T follicular helper cell (primary cell): ENCODE measurements at regions not wholly inside any gene's neighbourhood (a gene's known extent, or its start where the extent isn't known, plus 50 kb on each side); places are given as distances from the start of the nearest gene placed in this dataset.
"Not testable (repeated sequence)": the region's sequence is repeated elsewhere in the genome, so short reads cannot be mapped to it uniquely, and the experiment has no call there.

ENCODE experiments used
- DNase-seq: peaks from one replicate; pipeline ENCODE4 v3.0.0-alpha.2; 2020; ENCODE audit warnings: low read depth

DNA sequence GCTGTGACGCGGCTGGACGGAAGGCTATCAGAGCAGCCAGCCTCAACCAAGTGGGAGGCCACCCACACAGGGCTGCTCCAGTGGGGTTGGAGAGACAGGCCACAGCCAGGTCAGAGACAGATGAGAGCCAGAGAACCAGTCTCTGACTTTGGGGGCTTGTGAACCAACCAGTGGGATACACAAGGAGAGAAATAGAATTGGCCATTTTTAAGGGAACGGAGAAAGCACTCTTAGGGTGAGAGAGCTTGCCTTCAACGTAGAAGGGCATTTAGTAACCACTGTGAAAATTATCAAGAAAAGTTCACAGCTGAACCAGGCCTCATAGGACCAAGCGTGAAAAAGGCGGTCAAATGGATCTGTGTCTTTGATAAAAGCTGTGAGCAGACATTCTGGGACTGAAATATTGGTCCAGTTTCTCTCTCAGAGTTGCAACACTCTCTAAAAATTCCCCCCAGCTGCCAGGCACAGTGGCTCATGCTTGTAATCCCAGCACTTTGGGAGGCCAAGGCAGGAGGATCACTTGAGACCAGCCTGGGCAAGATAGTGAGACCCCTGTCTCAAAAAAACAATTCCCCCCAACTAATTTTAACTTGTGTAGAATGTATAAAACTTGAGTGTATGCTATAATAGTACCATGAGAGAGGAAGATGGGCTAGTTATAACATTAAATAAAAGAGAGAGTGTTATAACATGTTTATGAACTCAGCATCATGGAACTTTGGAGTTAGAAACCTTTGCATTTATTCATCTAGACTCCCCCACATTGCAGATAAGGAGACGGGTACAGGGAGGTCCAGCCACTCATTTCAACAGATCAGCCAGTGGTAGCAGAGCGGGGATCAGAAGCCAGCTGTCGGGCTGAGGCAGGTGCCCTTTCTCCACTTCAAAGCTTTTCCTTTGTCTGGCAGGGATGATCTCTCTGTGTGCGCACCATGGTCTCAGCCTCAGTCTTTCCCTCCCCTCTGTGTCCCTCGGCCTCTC lies 132.2 kb downstream of the NPIPB11 start:
- not testable (repeated sequence) for DNase-seq

DNA sequence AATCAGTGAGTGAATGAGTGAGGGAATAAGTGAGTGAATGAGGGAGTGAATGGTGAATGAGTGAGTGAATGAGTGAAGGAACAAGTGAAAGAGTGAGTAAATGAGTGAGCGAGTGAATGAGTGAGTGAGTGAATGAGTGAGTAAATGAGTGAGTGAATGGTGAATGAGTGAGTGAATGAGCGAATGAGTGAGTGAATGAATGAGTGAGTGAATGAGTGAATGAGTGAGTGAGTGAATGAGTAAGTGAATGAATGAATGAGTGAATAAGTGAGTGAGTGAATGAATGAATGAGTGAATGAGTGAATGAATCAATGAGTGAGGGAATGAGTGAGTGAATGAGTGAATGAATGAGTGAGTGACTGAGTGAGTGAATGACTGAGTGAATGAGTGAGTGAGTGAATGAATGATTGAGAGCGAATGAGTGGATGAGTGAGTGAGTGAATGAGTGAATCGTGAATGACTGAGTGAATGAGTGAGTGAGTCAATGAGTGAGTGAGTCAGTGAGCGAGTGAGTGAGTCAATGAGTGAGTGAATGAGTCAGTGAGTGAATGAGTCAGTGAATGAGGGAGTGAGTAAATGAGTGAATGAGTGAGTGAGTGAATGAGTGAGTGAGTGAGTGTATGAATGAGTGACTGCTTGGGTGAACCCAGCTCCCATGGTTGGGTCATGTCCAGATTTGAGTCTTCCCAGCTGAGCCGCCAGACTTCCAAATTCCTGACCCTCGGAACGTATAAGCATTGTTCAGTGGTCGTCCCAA lies 133.0 kb downstream of the NPIPB11 start:
- DNase-seq: not testable (repeated sequence)

DNA sequence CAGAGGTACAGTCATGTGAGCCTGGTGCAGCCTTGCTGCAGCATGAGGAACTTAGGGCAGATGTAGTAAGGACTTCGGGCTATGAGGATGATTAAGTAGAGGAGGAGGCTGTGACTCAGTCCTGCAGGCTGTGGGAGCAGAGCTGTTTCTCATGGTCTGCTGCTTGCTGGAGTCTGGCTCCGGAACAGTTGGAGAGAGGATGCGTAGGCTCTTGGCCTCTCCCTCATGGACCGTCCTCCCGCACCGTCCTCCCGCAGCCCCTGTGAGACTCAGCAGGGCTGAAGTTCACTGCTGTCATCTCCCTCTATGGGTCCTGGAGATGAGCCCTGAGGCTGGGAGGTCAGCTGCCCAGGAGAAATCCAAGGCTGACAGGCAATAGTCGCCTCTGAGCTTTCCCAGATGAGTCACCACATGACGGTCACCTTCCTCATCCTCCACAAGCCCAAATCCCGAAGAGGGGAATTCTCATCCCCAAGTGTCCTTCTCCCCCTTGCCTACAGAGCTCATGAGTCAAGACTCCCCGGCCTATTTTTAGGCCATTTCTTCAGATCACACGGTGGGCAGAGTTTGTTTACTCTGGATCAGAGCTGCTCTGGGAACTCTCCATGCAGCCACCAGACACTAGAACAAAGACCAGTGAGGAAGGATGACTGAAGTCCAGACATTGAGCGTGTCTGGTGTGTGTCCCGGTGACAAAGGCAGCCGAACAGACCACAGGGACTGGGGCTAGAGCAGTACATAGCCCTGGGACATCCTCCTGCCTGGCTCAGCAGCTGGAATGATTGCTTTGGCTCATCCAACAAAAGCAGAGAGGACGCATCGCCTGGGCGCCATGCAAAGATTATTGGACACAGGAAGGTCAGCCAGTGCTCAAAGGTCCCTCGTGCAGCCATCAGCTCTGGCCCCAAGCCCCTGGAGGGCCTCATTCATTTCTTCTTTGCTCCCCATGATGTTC lies 134.5 kb downstream of the NPIPB11 start:
- not testable (repeated sequence) for DNase-seq

GRCh38 chr16:29270923-29271322 lies 135.6 kb downstream of the NPIPB11 start:
- DNase-seq: not testable (repeated sequence)

- not testable (repeated sequence) for DNase-seq
Measured at GRCh38 chr16:29270033-29270432, 136.5 kb downstream of the NPIPB11 start.

GRCh38 chr16:29269192-29269811 lies 137.2 kb downstream of the NPIPB11 start:
- not testable (repeated sequence) for DNase-seq

GRCh38 chr16:29268785-29269191 lies 137.7 kb downstream of the NPIPB11 start:
- DNase-seq: not testable (repeated sequence)

DNA sequence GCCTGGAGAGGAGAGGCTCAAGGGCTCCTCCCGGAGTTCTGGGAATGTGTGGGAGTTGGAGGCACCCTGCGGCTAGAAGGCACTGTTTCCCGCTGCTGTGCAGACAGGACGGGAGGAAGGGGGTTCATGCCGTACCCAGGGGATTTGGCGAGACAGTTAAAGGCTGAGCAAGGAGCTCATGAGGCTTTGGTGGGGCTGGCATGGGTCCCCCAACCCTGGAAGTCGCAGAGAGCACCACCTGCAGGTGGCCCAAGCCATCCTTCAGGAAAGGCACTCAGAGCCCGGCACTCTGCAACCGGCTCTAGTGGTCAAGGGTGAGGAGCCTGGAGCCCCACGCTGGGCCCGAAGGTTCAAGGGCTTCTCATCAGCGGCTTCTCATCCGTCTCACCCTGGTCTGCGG lies 138.2 kb downstream of the NPIPB11 start:
- not testable (repeated sequence) for DNase-seq

GRCh38 chr16:29267891-29268290 lies 138.6 kb downstream of the NPIPB11 start:
- DNase-seq: not testable (repeated sequence)

DNA sequence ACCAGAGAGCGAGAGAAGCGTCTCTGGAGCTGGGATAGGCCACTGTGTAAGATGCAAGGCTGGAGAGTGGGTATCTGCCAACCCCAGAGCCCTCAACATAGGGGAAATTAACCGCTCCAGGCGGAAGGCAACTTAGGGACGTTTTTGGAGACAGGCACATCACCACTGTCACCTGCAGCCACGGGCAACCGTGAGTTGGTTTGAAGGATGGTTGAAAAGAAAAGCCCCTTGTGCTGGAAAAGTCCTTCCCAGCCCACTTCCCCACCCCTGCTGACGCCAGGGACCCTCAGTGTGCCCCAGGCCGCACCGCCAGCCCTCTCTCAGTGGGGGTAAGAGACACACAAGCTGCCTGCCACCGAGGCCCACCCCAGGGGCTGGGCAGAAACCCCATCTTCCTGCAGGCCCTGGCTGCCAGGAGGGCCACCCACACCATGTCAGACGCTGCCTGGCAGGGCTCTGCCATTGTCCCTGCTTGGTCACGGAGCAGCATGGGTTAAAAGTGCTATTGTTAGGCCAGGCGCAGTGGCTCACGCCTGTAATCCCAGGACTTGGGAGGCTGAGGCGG lies 139.4 kb downstream of the NPIPB11 start:
- not testable (repeated sequence) for DNase-seq

DNA sequence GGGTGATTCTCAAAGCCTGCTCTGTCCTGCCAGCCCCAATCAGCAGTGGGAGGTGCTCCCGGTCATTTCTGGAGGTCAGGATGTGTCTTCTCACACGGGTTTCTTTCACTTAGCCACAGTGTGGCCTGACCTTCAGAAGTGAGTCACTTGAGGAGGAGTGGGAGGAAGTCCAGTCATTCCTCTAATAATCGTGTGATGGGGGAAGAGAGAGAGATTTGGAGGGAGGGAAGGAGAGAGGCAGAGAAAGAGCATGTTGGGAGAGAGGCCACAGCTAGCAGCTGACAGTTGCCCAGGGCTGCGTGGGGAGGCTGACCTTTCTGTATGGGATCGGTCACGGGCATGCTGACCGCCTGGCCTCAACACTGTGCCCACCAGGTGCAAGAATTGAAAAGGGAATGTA lies 139.9 kb downstream of the NPIPB11 start:
- DNase-seq: not testable (repeated sequence)

- DNase-seq: not testable (repeated sequence)
Measured at GRCh38 chr16:29265255-29265853, 141.2 kb downstream of the NPIPB11 start.

DNA sequence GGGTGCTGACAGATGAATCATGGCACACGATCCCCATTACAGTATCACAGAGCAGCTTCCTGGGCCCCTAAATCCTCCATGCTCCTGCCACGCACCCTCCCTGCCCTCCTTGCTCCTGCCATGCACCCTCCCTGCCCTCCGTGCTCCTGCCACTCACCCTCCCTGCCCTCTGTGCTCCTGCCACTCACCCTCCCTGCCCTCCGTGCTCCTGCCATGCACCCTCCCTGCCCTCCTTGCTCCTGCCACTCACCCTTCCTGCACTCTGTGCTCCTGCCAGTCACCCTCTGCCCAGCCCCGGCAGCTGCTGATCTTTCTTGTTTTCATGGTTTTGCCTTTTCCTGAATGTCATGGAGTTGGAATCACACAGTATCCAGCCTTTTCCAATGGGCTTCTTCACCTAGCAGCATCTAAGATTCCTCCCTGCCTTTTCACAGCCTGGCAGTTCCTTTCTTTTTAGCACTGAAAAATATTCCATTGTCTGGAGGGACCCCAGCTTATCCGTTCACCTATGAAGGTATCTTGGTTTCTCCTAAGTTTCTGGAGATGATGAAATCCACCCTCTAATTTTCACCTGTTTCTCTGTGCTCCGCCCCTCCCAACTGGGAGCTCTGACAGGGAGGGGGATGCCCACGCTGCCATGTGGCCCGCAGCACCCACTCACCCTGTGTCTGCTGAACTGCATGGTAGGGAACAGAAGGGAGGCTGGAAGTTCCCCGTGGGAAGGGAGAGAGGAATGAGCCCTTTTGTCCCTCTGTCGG lies 142.3 kb downstream of the NPIPB11 start:
- not testable (repeated sequence) for DNase-seq

DNA sequence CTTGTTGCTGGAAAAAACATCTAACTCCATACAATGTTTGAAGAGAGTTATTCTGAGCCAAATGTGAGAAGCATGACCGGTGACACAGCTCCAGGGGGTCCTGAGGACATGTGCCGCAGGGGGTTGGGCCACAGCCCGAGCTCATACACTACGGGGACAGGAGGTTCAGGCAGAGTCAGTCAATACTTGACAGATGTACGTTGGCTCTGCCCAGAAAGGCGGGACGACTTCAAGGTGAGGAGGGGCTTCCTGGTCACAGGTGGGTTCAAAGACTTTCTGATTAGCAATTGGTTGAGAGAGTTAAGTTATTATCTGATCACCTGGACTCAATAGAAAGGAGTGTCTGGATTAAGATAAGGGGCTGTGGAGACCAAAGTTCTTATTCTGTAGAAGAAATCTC lies 143.8 kb downstream of the NPIPB11 start:
- not testable (repeated sequence) for DNase-seq

DNA sequence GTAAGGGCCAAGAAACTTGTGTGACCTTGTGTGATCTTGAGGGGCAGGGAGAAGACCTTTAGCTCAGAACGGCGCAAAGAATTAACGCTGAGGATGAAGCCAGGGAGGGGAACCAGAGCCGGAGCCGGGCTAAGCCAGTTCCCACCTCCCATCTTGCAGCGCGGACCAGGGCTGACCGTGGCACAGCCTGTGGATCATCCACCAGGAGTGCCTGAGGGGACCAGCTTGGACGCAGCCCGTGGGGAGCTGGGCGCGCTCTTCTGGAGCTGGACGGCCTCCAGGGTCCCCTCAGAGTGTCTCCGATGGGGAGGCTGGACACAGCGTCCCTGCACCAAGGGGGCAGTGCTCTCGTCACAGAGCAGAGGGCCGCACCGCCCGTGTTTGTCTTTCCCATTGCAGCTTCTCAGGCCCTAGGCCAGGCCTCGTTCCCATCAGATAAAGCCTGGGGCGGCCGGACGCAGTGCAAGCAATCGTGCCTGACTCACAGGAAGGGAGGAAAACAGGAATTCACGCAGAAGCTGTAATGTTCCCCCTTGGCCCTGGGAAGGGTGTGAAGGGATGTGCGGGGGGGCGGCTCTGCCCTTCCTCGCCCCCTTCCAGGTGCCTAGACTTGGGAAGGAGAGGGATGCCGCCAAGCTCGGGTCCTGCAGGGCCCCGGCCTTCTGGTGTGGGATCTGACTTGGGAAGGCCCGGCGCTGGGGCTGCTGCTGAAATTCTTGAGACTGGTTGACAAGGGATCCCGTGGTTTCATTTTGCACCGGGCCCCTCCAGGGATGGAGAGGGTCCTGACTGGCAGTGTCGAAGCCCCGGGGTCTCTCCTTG lies 144.9 kb downstream of the NPIPB11 start:
- not testable (repeated sequence) for DNase-seq

GRCh38 chr16:29260683-29261426 lies 145.7 kb downstream of the NPIPB11 start:
- not testable (repeated sequence) for DNase-seq

- DNase-seq: not testable (repeated sequence)
Measured at GRCh38 chr16:29259635-29260457, 146.7 kb downstream of the NPIPB11 start.
